RWPE2 (cell line): ENCODE measurements at regions not wholly inside any gene's neighbourhood (a gene's known extent, or its start where the extent isn't known, plus 50 kb on each side); places are given as distances from the start of the nearest gene placed in this dataset.

Experiments used
- ATAC-seq: fragments of 200-7000 bp; cut with Tn5 transposase; 3 replicates; pipeline ENCODE4 v1.9.1; 2021; ENCODE audit warnings: low read depth
- DNase-seq: peaks from one replicate; pipeline ENCODE4 v3.0.0-alpha.2; 2020; ENCODE audit warnings: low spot score
- H3K27ac ChIP-seq: fragments of 450-650 bp; 2 replicates; pipeline ENCODE4 v1.5.1; 2017; ENCODE audit warnings: mild to moderate bottlenecking; ENCODE audit not compliant: poor library complexity, severe bottlenecking
- H3K27me3 ChIP-seq: fragments of 250-450 bp; sonication (Bioruptor Pico); 2 replicates; pipeline ENCODE4 v1.5.1; 2021; ENCODE audit warnings: mild to moderate bottlenecking, moderate library complexity; ENCODE audit not compliant: insufficient read depth, poor library complexity, severe bottlenecking
- H3K36me3 ChIP-seq: fragments of 250-450 bp; sonication (Bioruptor Pico); 2 replicates; pipeline ENCODE4 v1.5.1; 2020; ENCODE audit warnings: low read depth, mild to moderate bottlenecking, moderate library complexity
- H3K4me1 ChIP-seq: fragments of 250-450 bp; sonication (Bioruptor Pico); 2 replicates; pipeline ENCODE4 v1.5.1; 2021; ENCODE audit warnings: mild to moderate bottlenecking, moderate library complexity; ENCODE audit not compliant: insufficient read depth, poor library complexity, severe bottlenecking
- H3K4me3 ChIP-seq: fragments of 250-450 bp; sonication (Bioruptor Pico); 2 replicates; pipeline ENCODE4 v1.5.1; 2021; ENCODE audit warnings: mild to moderate bottlenecking, moderate library complexity; ENCODE audit not compliant: severe bottlenecking
- H3K9me3 ChIP-seq: fragments of 250-450 bp; sonication (Bioruptor Pico); 2 replicates; pipeline ENCODE4 v1.5.1; 2021; ENCODE audit warnings: mild to moderate bottlenecking, moderate library complexity; ENCODE audit not compliant: severe bottlenecking
- CTCF ChIP-seq: fragments of 450-650 bp; IDR thresholded peaks from one replicate; pipeline ENCODE4 v1.5.1; 2017; ENCODE audit warnings: mild to moderate bottlenecking, moderate library complexity; ENCODE audit not compliant: poor library complexity, severe bottlenecking

GRCh38 chr7:58316-58715 is 134.1 kb upstream of the FAM20C start:
- Histone ChIP-seq H3K27ac (no peak overlapping the region), H3K4me3 (no peak overlapping the region), H3K27me3 (no peaks in the 10 kb centered on the region), H3K4me1 (no peaks in the 10 kb centered on the region), H3K36me3 (no peaks in the 10 kb centered on the region), H3K9me3 (no peaks in the 10 kb centered on the region)
- no peak for ATAC-seq
- no peak for TF ChIP-seq CTCF
- DNase-seq, result no peak

- no peaks in the 10 kb centered on the region for H3K36me3 ChIP-seq
- ATAC-seq (no peak), DNase-seq (no peak)
- H3K9me3 ChIP-seq, result no peaks in the 10 kb centered on the region
- no peak overlapping the region for H3K4me3 ChIP-seq
- no peaks in the 10 kb centered on the region for H3K27me3 ChIP-seq
- no peak overlapping the region for H3K27ac ChIP-seq
- no peaks in the 10 kb centered on the region for H3K4me1 ChIP-seq
- TF ChIP-seq CTCF, result no peak
These were observed 133.0 kb upstream of the FAM20C start for GRCh38 chr7:59079-60016.

GRCh38 chr7:60017-60675 is 132.2 kb upstream of the FAM20C start:
- Histone ChIP-seq H3K36me3 (no peaks in the 10 kb centered on the region), H3K27ac (no peak overlapping the region), H3K4me1 (no peaks in the 10 kb centered on the region), H3K4me3 (no peak overlapping the region), H3K9me3 (no peaks in the 10 kb centered on the region), H3K27me3 (no peaks in the 10 kb centered on the region)
- ATAC-seq (no peak), DNase-seq (peak; percentile 31)
- no peak for TF ChIP-seq CTCF

- Histone ChIP-seq H3K36me3 (no peaks in the 10 kb centered on the region), H3K4me1 (no peaks in the 10 kb centered on the region), H3K9me3 (no peaks in the 10 kb centered on the region), H3K27ac (no peak overlapping the region), H3K27me3 (no peaks in the 10 kb centered on the region), H3K4me3 (no peak overlapping the region)
- DNase-seq (peak; percentile 37), ATAC-seq (no peak)
- TF ChIP-seq CTCF, result no peak
These were observed 131.7 kb upstream of the FAM20C start for GRCh38 chr7:60706-61105.
